G401.6 (cell line): ENCODE measurements at regions not wholly inside any gene's neighbourhood (a gene's known extent, or its start where the extent isn't known, plus 50 kb on each side); places are given as distances from the start of the nearest gene placed in this dataset.

ENCODE experiments used
- FAIRE-seq: peaks from 2 replicates; lab custom pipeline; 2012; peaks lifted over from hg19 to GRCh38; lab: Jason Lieb, UNC

GRCh38 chr10:113443141-113443925, 109.5 kb upstream of the HABP2 start:
- no peak for FAIRE-seq

DNA sequence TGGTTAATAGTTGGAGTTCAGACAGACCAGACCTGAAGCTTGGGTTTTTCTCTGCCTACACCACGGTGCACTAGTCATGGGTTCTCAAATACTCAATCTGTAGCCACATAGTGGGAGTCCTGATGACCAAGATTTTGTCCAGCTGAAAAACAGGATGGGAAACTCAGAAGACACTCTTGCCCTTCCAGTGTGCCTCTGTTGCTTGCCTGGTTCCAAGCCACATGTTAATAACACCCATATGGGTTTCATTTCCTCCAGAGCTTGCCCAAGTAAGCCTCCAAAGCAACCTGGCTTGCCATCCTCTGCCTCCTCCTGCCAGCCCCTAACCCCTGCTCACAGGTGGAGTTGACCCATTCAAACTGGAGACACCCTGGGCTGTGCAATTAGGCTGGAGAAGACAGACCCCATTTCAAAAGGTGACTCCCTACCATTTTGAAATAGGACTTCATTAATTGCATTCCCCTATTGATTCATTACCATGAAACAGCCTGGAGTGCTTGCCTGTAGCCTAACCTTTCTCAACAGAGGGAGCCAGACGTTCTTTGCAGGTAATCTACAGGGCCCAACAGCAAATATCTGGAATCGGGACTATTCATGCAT, 108.0 kb upstream of the HABP2 start:
- FAIRE-seq, result no peak

DNA sequence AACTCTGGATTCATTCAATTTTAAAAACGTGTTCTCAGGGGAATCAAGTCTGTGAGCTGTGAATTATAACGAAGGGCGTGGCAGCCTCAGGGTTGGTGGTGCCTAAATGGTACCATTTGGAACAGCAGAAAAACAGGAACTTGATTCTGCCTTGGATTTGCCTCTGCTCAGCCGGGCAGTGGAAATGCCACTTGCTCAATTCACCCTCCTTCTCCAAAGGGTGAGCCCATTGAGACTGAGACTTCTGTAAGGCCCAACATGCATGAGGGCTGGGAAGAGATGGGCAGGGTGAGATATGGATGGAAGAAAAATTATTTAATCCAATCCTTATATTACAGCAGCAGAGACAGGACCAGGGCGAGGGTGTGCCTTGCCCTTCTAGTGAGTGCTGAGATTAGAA, 107.1 kb upstream of the HABP2 start:
- FAIRE-seq, result no peak

- no peak for FAIRE-seq
Observed at GRCh38 chr10:113446739-113447138, 106.1 kb upstream of the HABP2 start.

DNA sequence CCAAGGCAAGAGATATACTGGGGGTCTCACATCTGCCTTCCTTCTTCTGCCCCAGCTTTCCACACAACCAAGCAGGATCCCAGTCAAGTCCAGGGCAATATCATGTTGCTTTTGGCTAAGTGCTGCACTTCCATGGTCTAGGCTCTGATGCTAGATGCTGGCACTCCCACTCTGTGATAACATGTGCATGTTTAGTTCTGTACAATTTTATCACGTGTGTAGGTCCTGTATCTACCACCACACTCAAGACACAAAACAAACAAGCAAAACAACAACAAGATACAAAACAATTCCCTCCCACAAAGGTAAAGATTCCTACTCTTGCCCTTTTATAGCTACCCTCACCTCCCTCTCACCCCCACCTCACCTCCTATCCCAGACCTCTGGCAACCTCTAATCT, 105.6 kb upstream of the HABP2 start:
- no peak for FAIRE-seq

- no peak for FAIRE-seq
Observed at GRCh38 chr10:113449006-113449695, 103.7 kb upstream of the HABP2 start.

GRCh38 chr10:113450046-113450804, 102.6 kb upstream of the HABP2 start:
- FAIRE-seq, result no peak

GRCh38 chr10:113450906-113451305, 101.9 kb upstream of the HABP2 start:
- no peak for FAIRE-seq

GRCh38 chr10:113452146-113452845, 100.6 kb upstream of the HABP2 start:
- FAIRE-seq, result no peak

DNA sequence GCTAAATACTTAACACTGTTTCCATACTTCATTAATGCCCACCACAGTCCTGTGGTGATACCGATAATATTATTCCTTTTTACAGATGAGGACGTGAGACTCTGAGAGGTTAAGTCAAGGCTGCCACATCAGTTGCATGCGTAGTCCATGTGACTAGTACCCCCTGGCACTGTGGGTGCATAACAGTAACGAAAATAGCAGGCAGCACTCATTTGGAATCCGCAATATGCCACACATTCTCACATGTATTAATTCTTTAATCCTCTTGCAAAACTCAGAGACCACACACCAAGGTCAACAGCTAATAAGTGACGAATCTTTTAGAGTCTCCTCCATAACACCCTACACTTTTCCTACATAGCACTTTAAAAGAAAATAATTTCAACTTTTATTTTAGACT, 99.5 kb upstream of the HABP2 start:
- FAIRE-seq, result no peak

DNA sequence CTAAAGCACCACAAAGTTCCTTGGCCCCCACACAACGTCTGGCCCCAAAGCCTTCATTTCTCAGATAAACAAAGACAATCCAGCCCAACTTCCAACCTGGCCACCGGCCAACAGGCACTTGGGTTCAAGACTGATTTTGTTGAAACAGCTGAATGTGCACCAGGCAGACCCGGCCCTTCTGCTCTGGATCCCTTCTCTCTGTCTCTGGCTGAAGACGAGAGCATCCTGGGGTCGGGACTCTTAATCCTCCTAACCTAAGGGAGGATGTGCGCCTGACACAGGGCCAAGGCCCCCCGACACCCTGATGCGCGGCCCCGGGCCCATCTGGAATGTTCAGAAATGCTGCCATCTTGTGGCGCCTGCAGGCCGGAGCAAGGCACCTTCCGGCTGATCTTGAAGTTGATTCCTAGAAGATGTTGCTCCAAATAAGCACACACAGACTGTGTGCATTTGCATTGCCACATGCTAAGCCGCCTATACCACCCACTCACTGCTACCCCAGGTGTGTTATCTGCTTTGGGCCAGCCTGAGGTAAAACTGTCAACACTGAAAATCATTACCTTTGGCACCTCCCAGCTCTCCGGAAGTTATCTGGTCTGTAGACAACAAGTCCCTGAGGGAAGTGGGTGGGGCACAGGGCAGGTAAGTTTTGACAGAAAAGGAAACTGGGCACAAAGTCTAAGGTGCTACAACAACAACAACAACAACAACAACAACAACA, 98.4 kb upstream of the HABP2 start:
- FAIRE-seq, result no peak

GRCh38 chr10:113455947-113456346, 96.9 kb upstream of the HABP2 start:
- no peak for FAIRE-seq

DNA sequence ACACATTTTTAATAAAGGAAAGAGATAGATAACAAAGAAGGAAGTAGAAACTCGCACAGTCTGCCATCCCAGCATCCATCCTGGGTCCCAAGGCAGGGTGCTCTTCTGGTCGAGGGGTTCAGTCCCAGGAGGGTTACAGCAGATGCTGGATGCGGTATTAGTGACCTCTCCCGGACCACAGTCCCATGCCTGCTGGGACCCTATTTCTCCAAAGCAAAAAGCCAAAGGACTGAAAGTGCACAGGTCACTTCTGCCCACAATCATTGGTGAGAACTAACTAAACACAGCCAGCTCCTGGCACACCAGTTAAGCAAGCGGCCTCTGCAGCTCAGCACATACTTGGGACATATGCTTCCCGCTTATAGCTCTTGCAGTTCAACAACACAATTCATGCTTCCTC, 96.1 kb upstream of the HABP2 start:
- no peak for FAIRE-seq

GRCh38 chr10:113457408-113457807, 95.4 kb upstream of the HABP2 start:
- no peak for FAIRE-seq

- FAIRE-seq, result no peak
Observed at GRCh38 chr10:113458451-113458850, 94.4 kb upstream of the HABP2 start.

DNA sequence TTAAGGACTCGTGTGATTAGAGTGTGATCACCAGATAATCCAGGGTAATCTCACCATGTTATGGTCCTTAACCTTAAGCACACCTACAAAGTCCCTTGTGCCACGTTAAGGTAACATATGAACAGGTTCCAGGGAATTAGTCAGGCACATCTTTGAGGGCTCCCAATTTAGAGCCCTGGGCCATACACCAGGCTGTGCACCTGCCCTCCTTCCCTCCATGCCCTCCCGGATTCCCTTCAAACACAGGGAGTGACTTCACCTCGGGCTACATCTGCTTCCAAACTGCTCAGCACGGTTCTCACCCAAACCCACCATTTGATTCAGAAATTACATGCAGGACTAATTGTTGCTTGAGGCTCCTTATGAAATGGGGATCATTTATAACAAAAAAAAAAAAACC, 93.9 kb upstream of the HABP2 start:
- FAIRE-seq, result no peak

GRCh38 chr10:113459626-113460280, 93.1 kb upstream of the HABP2 start:
- no peak for FAIRE-seq

GRCh38 chr10:113463083-113463482, 89.8 kb upstream of the HABP2 start:
- peak; percentile 63 for FAIRE-seq

DNA sequence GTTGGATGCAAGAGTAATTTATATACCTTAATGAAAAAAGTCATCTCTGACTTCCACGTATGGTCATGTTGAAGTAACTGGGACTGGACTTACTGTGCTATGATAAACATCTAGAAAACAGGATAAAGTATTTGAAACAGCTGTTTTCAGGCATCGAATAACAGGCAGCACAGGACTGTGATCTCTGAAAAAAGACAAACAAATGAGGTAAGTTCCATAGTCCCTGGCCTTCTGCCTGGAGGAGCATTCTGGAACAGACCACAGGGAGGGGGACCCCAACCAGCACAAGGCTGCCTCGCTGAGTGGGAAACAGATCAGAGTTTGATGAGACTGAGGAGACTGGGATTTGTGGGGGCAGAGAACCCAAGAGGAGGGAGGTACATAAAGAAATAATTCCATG, 89.1 kb upstream of the HABP2 start:
- FAIRE-seq, result no peak

GRCh38 chr10:113469796-113470195, 83.1 kb upstream of the HABP2 start:
- no peak for FAIRE-seq
